D721Med (cell line): ENCODE measurements at regions not wholly inside any gene's neighbourhood (a gene's known extent, or its start where the extent isn't known, plus 50 kb on each side); places are given as distances from the start of the nearest gene placed in this dataset.

Experiments used
- DNase-seq: peaks from one replicate; pipeline ENCODE4 v3.0.0; 2011; ENCODE audit warnings: low spot score; ENCODE audit not compliant: insufficient read length
- FAIRE-seq: peaks from 2 replicates; lab custom pipeline; 2011; peaks lifted over from hg19 to GRCh38; lab: Jason Lieb, UNC
- TF ChIP-seq, protein P1 (sequence below): IDR thresholded peaks from 2 replicates; pipeline ENCODE4 v1.5.1; 2012; ENCODE audit warnings: mild to moderate bottlenecking, control low read depth; ENCODE audit not compliant: insufficient read depth; ENCODE audit errors: missing control alignments

- FAIRE-seq (no peak), DNase-seq (no peak)
- TF ChIP-seq, protein P1, sequence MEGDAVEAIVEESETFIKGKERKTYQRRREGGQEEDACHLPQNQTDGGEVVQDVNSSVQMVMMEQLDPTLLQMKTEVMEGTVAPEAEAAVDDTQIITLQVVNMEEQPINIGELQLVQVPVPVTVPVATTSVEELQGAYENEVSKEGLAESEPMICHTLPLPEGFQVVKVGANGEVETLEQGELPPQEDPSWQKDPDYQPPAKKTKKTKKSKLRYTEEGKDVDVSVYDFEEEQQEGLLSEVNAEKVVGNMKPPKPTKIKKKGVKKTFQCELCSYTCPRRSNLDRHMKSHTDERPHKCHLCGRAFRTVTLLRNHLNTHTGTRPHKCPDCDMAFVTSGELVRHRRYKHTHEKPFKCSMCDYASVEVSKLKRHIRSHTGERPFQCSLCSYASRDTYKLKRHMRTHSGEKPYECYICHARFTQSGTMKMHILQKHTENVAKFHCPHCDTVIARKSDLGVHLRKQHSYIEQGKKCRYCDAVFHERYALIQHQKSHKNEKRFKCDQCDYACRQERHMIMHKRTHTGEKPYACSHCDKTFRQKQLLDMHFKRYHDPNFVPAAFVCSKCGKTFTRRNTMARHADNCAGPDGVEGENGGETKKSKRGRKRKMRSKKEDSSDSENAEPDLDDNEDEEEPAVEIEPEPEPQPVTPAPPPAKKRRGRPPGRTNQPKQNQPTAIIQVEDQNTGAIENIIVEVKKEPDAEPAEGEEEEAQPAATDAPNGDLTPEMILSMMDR = no peak
These were observed 148.7 kb upstream of the B3GAT1 start for GRCh38 chr11:134560566-134561330.

DNA sequence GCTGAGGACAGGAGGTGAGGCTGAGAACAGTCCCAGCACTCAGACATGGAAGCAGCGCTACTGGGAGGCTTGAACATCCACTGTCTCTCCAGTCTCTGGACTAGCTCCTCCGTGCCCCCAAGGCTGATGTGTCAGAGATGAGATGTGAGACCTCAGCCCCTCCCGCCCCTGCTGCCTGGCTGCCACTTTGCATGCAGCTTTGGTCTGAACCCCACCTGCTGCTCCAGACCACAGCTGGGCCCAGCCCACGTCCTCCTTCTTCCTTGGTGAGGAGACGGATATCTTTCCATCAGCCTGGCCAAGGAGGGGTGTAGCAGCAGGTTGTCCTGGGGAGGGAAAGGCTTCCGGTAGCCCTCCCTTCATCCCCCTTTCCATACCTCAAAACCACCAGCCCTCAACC is 148.0 kb upstream of the B3GAT1 start:
- TF ChIP-seq, protein P1 = no peak
- DNase-seq = no peak
- FAIRE-seq = no peak

- no peak for FAIRE-seq
- TF ChIP-seq, protein P1 = no peak
- no peak for DNase-seq
These were observed 147.5 kb upstream of the B3GAT1 start for GRCh38 chr11:134559602-134559962.

DNA sequence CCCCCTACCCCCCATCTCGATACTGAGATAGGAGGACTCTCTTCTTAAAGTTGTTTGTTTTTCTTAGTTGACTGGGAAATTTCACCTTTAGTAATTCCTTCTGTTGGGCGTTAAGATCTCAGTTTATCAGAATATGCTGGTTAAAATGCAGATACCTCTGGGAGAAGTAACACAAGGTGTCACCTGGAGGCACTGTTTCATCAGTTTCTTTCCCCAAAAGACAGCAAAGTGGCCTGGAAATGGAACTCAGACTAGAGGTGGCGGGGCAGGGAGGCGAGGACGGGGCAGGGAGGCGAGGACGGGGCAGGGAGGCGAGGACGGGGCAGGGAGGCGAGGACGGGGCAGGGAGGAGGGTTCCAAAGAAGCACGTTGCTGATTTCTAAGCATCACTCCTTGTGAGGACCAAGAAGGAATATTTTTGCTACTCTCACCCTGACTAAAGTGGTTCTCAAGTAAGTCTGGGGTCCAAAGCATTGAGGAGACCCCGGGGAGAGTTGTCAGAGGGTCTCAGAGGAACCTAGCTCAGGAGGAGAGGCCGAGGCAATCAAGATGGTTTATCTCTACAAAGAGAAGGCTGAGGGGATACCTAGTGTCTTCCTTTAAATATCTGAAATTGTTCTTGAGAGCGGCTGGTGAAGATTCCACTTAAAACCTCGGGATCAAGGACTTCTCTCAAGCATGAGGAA is 147.0 kb upstream of the B3GAT1 start:
- DNase-seq (no peak), FAIRE-seq (no peak)
- TF ChIP-seq, protein P1 = no peak

DNA sequence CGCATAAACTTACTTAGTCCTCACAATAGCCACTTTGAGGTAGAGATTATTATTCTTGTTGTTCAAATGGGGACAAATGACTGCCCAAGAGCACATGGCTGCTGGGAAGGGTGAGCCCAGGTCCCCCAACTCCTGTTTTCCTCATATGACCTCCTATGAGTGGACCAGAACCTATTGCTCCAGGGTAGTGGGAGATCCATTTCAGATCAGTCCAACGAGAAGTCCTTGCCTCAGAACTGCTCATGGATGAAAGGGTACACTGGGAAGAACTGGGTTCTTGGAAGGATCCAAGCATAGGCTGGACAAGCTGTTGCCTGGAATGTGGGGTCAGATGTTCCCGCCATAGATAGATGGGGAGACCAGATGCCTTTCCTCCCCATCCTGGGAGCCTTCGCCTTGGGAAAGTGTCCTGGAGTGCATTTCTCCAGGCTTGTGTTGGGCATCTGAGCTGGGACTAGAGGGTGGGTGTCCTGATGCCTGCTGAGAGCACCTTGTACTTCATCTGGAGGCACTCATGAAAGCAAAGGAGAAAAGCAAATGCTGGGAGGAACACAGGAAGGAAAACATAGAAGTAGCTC is 146.3 kb upstream of the B3GAT1 start:
- no peak for DNase-seq
- FAIRE-seq = no peak
- TF ChIP-seq, protein P1 = no peak

DNA sequence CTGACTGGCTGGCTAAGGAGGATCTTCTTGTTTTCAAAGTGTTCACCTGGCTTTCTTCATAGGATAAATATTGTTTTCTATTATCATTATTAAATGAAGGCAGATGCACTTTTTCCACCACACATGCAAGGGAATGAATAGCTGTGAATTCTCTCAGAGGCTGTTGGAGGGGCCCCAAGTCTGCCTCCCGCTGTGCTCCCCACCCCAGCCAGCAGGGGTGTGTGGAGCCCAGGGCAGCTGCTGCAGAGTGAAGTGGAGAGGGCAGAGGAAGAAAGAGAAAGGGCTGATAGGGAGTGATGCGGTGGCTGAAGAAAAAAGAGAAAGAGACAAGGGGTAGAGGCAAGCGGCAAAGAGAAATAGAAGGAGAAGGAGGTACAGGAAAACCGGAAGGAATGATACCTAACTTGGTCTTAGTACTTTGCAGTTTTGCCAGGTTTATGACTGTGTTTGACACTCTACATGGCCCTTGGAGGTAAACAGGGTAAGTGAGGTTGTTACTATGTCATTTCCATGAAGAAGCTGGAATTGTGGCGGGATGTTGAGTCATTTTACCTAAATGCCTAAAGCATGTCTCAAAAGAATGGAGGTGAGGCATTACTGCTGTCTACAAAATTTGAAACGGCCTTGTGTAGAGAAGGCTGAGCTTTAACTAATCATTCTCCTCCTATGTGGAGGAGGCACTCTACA is 145.7 kb upstream of the B3GAT1 start:
- no peak for FAIRE-seq
- no peak for DNase-seq
- TF ChIP-seq, protein P1 = no peak
